Activated naive CD8-positive, alpha-beta T cell treated with anti-CD3 and anti-CD28 coated beads, Interleukin-2, amount 50 U/mL, for 24 hours (primary cell): ENCODE measurements at regions not wholly inside any gene's neighbourhood (a gene's known extent, or its start where the extent isn't known, plus 50 kb on each side); places are given as distances from the start of the nearest gene placed in this dataset.
A peak's percentile ranks its signal among the peaks of the same experiment; 100 is the strongest.

Experiments used
- ATAC-seq: fragments of 150-1000 bp; cut with Tn5 transposase; one replicate; pipeline ENCODE4 v1.10.0; 2021
- DNase-seq: peaks from one replicate; pipeline ENCODE4 v3.0.0; 2021
- H3K27ac Mint-ChIP-seq: one replicate; pipeline ENCODE4 v1.8.0; 2021; ENCODE audit warnings: mild to moderate bottlenecking, mixed read lengths
- H3K27me3 Mint-ChIP-seq: one replicate; pipeline ENCODE4 v1.8.0; 2021; ENCODE audit warnings: mixed read lengths
- H3K36me3 Mint-ChIP-seq: one replicate; pipeline ENCODE4 v1.8.0; 2021; ENCODE audit warnings: low read depth, mixed read lengths
- H3K4me1 Mint-ChIP-seq: one replicate; pipeline ENCODE4 v1.8.0; 2021; ENCODE audit warnings: mixed read lengths
- H3K4me3 Mint-ChIP-seq: one replicate; pipeline ENCODE4 v1.8.0; 2021; ENCODE audit warnings: mild to moderate bottlenecking, moderate library complexity, mixed read lengths
- H3K9me3 Mint-ChIP-seq: one replicate; pipeline ENCODE4 v1.8.0; 2021; ENCODE audit warnings: mixed read lengths

DNA sequence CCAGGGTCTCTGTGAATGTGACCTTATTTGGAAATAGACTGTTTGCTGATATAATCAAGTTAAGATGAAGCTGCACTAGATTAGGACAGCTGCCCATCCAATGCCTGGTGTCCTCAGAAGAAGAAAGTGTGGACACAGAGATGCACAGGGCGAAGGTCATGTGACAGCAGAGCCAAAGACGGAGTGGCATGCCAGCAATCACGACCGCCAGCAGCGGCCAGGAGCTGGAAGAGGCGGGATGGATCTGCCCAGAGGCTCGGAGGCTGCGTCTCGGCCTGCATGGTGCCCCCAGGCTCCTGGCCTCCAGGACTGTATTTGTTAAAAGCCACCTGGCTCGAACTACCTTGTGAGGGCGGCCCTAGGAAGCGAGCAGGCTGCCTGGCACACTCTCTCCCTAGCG is 76.5 kb downstream of the RFLNA start:
- H3K36me3 Mint-ChIP-seq: peaks cover 2% of the 10 kb centered on the region
- DNase-seq (no peak), ATAC-seq (no peak)
- no peaks in the 10 kb centered on the region for H3K9me3 Mint-ChIP-seq
- H3K4me3 Mint-ChIP-seq: no peak overlapping the region
- no peaks in the 10 kb centered on the region for H3K27me3 Mint-ChIP-seq
- no peaks in the 10 kb centered on the region for H3K4me1 Mint-ChIP-seq
- H3K27ac Mint-ChIP-seq: no peak overlapping the region

DNA sequence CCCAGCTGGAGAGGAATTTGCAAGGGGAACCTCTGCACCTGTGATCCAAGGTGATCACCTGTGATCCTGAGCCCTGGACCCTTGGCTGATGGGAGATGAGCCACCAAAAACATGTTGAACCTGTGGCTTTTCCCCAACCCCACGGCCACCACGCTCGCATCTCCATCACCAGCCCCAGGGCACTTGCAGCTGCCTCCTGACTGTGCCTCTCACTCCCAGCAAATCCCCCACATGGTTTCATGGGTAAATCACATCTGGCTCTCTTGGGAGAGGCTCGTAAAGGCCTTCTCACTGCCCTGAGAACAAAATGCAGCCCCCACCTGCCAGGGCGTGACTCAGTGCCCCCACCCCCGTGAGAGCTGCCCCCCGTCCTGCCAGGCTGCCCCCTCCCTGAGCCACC is 76.0 kb downstream of the RFLNA start:
- Mint-ChIP-seq H3K27me3 (no peaks in the 10 kb centered on the region), H3K4me3 (no peak overlapping the region), H3K36me3 (peaks cover 2% of the 10 kb centered on the region), H3K27ac (no peak overlapping the region), H3K9me3 (no peaks in the 10 kb centered on the region), H3K4me1 (no peaks in the 10 kb centered on the region)
- ATAC-seq (no peak), DNase-seq (no peak)

DNA sequence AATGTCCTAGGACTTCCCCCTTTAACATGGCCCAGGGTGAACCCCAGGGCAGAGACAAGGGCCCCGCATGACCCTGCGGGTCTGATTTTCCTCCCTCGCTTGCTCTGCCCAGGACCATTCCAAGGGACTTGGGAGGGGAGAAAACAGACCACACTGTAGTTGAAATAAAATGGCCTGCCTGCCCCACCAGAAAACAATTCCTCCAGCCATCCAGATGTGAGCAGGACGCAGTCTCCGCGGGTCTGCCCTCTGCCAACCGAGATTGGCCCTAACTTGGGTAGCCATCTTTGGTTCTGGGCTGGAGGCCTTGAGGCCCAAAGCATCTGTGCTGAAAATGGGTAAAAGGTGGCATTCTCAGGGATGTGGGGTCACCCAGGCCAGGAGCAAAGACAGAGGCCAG is 75.5 kb downstream of the RFLNA start:
- Mint-ChIP-seq H3K27ac (no peak overlapping the region), H3K36me3 (peaks cover 2% of the 10 kb centered on the region), H3K4me3 (no peak overlapping the region), H3K27me3 (no peaks in the 10 kb centered on the region), H3K4me1 (no peaks in the 10 kb centered on the region), H3K9me3 (no peaks in the 10 kb centered on the region)
- DNase-seq (no peak), ATAC-seq (no peak)

DNA sequence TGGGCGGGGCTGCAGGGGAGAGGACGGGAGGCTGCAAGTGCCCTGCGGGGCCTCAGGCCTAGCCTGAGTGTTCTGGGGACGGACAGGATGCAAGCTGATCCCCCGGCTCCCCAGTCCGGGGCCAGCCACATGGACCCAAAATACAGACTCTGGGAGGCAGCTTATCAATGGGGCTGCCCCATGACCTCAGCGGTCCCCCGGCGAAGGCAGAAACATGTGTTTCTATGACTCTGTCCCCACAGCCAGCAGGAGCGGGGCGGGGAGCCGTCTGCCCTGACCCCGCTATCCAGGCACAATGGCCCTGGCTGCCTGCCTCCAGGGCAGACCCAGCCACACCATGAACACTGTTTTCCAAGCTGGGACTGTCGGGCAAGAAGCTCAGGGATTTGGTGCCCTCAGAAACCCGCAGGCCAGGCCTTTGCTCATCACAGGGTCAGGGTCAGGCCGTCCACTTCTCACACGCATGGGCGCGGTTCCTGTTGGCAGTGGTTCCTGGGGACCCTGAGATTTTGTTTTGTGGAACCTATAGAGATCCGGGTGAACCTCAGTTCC is 75.0 kb downstream of the RFLNA start:
- no peaks in the 10 kb centered on the region for H3K4me1 Mint-ChIP-seq
- H3K36me3 Mint-ChIP-seq: peaks cover 2% of the 10 kb centered on the region
- DNase-seq: no peak
- no peaks in the 10 kb centered on the region for H3K27me3 Mint-ChIP-seq
- ATAC-seq: no peak
- no peak overlapping the region for H3K4me3 Mint-ChIP-seq
- no peaks in the 10 kb centered on the region for H3K9me3 Mint-ChIP-seq
- no peak overlapping the region for H3K27ac Mint-ChIP-seq

DNA sequence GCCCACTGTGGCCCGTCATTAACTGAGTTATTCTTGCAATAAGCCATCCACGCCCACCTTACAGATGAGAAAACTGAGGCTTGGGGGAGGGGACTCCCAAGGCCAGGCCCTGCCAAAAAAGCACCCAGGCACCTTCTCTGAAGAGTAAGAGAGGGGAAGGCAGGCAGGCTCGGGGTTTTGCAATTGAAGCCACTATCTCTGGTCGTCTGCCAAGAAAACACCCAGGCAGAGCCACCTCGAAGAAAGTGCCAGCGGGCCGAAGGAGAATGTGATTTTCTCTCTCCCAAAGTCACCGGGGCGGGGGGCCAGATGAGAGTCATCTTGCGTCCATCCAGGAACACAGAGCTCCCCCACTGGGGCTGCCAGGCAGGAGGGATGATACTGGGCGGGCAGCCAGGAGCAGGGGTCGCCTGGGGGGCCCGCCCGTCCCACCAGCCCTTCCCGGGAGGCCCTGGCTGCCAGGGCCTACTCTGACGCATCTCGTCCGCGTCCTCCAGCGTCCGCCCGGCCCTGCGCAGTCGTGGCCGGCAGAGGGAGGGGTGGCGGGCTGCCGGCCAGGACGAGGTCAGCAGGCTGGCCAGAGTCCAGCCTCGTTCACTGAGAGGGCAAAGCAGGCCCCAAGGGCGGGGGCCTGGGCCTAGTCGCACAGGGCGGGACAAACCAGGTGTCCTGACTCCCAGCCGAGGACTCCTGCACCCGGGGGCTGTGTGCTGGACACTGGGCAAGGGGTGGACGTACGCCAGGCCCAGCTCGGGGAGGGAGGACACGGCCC is 74.3 kb downstream of the RFLNA start:
- no peak for DNase-seq
- no peaks in the 10 kb centered on the region for H3K9me3 Mint-ChIP-seq
- no peak overlapping the region for H3K27ac Mint-ChIP-seq
- H3K4me1 Mint-ChIP-seq: no peaks in the 10 kb centered on the region
- peaks cover 2% of the 10 kb centered on the region for H3K36me3 Mint-ChIP-seq
- no peak overlapping the region for H3K4me3 Mint-ChIP-seq
- no peaks in the 10 kb centered on the region for H3K27me3 Mint-ChIP-seq
- peak; percentile 29 for ATAC-seq

DNA sequence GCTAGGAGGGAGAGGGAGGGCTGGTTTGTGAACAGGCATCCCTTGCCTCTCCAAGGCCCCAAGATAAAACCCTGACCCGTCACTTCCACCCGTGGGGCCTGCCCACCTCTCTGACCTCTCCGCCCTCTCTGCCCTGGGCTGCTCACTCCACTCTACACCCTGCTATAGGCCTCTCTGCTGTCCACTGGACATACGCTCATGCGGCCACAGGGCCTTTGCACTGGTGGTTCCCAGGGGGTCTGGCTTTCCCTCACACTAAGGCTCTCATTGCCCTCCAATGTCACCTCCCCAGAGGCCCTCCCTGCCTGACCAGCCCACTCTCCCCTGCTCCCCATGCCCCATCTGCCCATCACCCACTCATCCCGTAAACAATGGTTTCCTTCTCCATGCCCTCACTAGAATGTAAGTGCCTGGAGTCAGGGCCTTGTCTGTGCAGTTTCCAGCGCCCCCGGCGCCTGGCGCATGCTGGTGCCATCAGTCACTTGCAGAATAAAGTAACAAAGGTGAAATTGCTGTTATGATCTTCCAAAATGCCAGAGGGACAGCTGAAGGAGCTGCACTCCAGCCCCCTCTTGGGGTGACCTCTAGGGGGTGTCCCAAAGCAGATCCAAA is 73.6 kb downstream of the RFLNA start:
- DNase-seq: no peak
- Mint-ChIP-seq H3K4me1 (no peaks in the 10 kb centered on the region), H3K27me3 (no peaks in the 10 kb centered on the region), H3K27ac (no peak overlapping the region), H3K36me3 (peaks cover 2% of the 10 kb centered on the region), H3K4me3 (no peak overlapping the region), H3K9me3 (no peaks in the 10 kb centered on the region)
- no peak for ATAC-seq

DNA sequence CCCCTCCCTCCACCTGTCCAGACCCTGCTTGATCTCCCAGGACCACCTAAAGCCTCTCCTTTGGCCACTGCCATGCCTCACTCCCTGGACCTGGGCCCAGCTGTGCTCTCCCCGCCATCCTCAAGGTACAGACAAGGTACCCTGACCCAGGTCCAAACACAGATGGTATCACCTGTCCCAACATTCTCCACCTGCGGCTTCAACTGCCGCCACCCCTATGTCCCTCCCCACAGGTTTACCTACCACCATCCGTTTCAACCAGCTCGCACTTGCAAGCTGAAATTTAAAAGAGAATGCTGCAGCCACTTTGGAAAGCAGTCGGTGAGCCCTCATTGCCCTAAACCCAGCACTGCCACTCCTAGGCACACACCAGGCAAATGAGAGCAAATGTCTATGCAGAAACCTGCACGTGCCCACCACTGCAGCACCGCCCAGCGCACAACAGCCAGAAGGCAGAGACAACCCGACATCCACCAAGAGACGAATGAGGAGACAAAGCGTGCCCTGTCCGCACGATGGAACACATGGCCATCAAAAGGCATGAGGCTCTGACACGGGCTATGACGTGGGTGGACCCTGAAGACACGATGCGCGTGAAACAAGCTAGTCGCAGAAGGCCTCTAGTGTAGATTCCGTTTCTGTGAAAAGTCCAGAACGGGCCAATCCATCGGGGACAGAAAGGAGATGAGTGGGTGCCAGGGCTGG is 71.0 kb downstream of the RFLNA start:
- ATAC-seq: no peak

More for the DNA sequence above, 71.0 kb downstream of the RFLNA start:
- no peak for DNase-seq
- Mint-ChIP-seq H3K4me1 (no peaks in the 10 kb centered on the region), H3K4me3 (no peak overlapping the region), H3K36me3 (no peaks in the 10 kb centered on the region), H3K27ac (no peak overlapping the region), H3K9me3 (no peaks in the 10 kb centered on the region), H3K27me3 (no peaks in the 10 kb centered on the region)
